ENCODE measurements at regions not wholly inside any gene's neighbourhood (a gene's known extent, or its start where the extent isn't known, plus 50 kb on each side); places are given as distances from the start of the nearest gene placed in this dataset.

DNA sequence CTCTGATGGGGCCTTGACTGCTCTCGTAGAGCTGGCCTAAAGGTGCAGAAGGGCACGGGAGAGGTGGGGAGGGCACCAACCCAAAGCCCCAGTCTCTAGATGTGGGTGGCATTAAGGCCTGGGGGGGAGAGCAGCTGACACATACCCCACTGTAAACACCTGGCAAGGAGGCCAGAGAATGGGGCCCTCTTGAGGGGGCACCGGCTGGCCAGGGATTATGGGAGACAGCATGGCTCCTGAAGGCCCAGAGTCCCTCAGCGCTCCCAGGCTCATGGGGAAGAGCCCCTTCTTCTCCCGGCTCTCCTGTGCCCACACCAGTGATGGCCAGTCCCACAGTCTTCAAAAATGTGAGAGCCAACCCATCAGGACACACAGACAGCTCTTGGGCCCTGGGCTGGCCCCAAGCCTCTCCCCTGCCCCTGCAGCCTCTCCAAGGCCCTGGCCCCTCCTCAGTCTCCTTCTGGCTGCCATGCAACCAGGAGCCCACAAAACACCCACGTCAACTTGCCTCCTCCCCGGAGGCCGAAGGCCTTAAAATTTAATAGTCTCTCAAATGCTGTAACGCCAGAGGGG, 58.2 kb upstream of the FOXP4 start:
- no peak for DNase-seq
- TF ChIP-seq, protein P1, sequence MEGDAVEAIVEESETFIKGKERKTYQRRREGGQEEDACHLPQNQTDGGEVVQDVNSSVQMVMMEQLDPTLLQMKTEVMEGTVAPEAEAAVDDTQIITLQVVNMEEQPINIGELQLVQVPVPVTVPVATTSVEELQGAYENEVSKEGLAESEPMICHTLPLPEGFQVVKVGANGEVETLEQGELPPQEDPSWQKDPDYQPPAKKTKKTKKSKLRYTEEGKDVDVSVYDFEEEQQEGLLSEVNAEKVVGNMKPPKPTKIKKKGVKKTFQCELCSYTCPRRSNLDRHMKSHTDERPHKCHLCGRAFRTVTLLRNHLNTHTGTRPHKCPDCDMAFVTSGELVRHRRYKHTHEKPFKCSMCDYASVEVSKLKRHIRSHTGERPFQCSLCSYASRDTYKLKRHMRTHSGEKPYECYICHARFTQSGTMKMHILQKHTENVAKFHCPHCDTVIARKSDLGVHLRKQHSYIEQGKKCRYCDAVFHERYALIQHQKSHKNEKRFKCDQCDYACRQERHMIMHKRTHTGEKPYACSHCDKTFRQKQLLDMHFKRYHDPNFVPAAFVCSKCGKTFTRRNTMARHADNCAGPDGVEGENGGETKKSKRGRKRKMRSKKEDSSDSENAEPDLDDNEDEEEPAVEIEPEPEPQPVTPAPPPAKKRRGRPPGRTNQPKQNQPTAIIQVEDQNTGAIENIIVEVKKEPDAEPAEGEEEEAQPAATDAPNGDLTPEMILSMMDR (IDR thresholded peaks at IDR 0.05; ENCODE audit: low read depth, low read length) = no peak
- Histone ChIP-seq H3K36me3 (no peaks in the 10 kb centered on the region), H3K4me3 (ENCODE audit: low read depth, low read length) (no peak overlapping the region), H3K4me1 (peaks cover 5% of the 10 kb centered on the region; the same call in 1 of the 2 replicates), H3K9me3 (no peaks in the 10 kb centered on the region), H3K27me3 (no peaks in the 10 kb centered on the region)

DNA sequence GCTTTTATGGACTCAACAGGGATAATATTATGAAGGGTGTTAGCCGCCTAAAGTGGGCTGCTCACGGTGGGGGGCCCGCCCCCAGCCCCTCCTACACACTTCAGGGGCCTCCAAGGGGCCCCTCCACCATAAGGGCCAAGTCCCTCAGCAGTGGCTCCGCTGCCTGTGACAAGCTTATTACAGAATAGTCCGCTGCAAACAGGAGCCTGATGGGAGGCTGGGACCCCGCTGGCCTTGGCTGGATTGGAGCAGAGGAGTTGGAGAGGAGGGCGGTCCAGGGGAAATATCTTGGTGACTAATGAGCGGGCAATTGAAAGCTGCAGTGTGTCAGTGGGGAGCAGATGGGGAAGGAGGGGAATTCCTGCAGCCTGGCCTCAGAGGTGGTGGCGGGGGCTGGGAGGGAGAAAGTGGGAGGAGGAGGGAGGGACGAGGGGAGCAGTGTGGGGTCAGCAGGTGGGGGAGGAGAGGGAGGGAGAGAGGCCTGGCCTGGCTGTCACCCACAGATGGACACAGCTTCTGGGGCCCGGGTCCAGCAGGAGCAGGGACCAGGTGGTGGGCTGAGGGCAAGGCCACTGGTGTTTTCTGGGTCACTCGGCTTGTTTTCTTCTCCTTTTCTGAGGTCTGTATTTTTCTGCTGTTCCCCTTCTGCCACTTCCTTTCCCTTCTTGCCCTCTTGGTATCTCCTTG, 57.6 kb upstream of the FOXP4 start:
- TF ChIP-seq, protein P1 (IDR thresholded peaks at IDR 0.05; ENCODE audit: low read depth, low read length) = no peak

DNA sequence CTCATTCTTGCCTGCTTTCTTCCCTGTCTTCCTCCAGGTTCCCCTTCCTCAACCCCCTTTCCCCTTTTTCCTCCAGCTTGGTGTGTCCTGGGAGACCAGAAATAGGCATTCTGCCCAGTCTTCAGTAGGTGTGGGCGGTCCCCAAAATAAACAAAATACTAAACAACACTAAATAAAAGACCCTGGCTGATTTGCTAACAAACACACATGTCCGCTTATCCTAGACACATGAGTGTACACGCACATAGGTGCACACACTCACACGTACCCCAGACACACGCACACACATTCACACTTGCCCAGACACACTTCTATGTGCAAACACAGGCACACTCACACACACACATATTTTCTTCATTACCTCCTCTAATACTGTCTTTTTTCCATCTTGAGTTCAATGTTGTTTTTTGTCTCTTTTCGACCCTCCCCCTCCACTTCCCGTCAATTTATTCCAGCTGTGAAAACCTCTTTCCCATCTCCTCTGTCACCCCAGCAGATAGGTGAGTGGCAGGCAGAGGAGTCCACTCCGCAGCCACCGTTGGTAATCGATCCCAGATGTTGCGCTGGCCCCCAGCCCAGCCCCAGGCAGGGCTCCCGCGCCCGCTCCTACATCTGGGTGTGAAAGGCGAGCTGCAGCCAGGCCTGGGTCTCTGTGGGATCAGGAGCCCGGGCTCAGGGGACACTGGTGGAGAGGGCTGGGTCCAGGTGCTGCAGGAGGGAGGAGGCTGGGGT, 56.9 kb upstream of the FOXP4 start:
- no peaks in the 10 kb centered on the region for H3K9me3 ChIP-seq
- peaks cover 5% of the 10 kb centered on the region; the same call in 1 of the 2 replicates for H3K4me1 ChIP-seq
- H3K4me3 ChIP-seq (ENCODE audit: low read depth, low read length) = no peak overlapping the region
- H3K27me3 ChIP-seq = no peaks in the 10 kb centered on the region
- TF ChIP-seq, protein P1 (IDR thresholded peaks at IDR 0.05; ENCODE audit: low read depth, low read length) = no peak
- H3K36me3 ChIP-seq = no peaks in the 10 kb centered on the region
- DNase-seq = peak; percentile 73

More for the DNA sequence above, 57.6 kb upstream of the FOXP4 start:
- no peaks in the 10 kb centered on the region for H3K9me3 ChIP-seq
- no peaks in the 10 kb centered on the region for H3K27me3 ChIP-seq
- no peak for DNase-seq
- no peaks in the 10 kb centered on the region for H3K36me3 ChIP-seq
- H3K4me3 ChIP-seq (ENCODE audit: low read depth, low read length) = no peak overlapping the region
- peaks cover 5% of the 10 kb centered on the region; the same call in 1 of the 2 replicates for H3K4me1 ChIP-seq

DNA sequence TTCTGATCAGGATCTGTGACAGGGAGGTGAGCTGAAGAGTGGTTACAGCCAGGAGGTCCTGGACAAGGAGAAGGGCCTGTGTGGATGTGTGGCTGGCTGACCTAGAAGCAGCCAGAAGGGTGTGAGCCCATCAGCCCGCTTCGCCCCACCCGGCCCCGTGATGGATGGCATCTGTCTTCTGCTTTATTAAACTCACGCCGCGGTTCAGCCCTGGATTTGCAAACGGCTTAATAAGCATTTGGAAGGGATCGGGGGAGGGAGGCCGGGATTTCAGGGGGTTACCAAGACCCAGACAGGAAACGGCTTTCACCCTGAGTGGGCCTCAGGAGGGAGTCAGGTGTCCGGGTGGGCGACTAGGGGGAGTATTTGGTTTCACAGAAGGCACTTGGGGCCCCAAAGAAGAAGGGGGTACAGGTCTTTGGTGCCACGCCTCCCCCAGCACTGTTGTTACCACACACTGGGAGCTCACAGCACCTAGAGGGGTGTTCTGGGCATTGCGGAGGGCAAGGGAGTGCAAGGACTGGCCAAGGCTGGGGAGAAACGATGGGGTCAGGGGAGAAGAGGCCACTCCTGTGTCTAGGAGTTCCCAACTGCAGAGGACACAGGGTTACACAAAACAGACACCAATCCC, 53.8 kb upstream of the FOXP4 start:
- no peak overlapping the region for H3K4me3 ChIP-seq (ENCODE audit: low read depth, low read length)
- TF ChIP-seq, protein P1 (IDR thresholded peaks at IDR 0.05; ENCODE audit: low read depth, low read length) = no peak
- no peaks in the 10 kb centered on the region for H3K27me3 ChIP-seq

DNA sequence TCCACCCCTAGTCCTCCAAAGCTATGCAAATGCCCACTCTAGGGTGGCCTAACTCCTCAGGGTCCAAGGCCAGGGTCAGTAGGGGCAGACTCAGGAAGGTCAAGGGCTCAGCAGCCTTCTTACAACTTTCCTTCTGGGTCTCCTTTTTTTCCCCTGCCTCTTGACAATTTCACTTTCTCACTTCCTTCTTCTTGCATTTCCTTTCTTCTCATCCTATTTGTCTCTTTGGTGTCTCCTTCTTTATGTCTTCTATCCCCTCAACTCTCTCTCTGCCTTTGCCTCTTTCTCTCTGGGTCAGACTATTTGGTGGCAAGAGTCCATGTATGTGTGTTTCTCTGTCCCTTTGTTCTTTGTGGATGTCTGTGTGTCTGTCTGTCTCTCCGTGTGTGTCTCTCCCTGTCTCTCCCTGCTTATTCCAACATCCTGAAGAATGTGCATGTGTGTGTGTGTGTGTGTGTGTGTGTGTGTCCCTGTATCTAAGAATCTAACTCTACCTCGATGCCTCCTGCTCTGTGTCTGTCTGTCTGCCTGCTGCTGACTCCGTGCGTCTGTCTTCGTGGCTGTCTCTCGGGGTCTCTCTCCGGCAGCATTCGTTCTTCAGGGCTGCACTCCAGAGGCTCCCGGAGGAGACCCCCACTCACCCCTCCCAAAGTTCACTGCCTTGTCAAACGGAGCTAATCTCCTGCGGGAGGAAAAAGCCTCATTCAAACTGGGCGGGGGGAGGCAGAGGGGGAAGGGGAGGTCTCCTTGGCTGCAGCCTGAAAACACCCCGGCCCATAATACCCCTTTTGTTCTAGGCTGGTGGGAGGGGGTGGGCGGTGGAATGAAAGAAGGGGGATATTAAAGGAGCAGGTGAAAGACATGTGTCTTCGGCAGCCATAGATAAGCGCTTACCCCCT, 51.7 kb upstream of the FOXP4 start:
- no peaks in the 10 kb centered on the region for H3K4me1 ChIP-seq
- no peak overlapping the region for H3K4me3 ChIP-seq (ENCODE audit: low read depth, low read length)
- no peaks in the 10 kb centered on the region for H3K36me3 ChIP-seq
- H3K9me3 ChIP-seq = no peaks in the 10 kb centered on the region
- TF ChIP-seq, protein P1 (IDR thresholded peaks at IDR 0.05; ENCODE audit: low read depth, low read length) = no peak
- DNase-seq = no peak
- H3K27me3 ChIP-seq = no peaks in the 10 kb centered on the region

More for the DNA sequence above, 53.8 kb upstream of the FOXP4 start:
- H3K4me1 ChIP-seq = peaks cover 5% of the 10 kb centered on the region; the same call in 1 of the 2 replicates
- no peaks in the 10 kb centered on the region for H3K36me3 ChIP-seq
- H3K9me3 ChIP-seq = no peaks in the 10 kb centered on the region
- no peak for DNase-seq

All from BE2C (cell line).